GM18511 (cell line): ENCODE measurements at regions not wholly inside any gene's neighbourhood (a gene's known extent, or its start where the extent isn't known, plus 50 kb on each side); places are given as distances from the start of the nearest gene placed in this dataset.
"Not testable (repeated sequence)": the region's sequence is repeated elsewhere in the genome, so short reads cannot be mapped to it uniquely, and the experiment has no call there.

Experiments used
- ATAC-seq: cut with Tn5 transposase; IDR thresholded peaks from one replicate; pipeline ENCODE4 v1.9.1; 2021; ENCODE audit warnings: mild to moderate bottlenecking, moderate library complexity; ENCODE audit not compliant: unreplicated experiment

DNA sequence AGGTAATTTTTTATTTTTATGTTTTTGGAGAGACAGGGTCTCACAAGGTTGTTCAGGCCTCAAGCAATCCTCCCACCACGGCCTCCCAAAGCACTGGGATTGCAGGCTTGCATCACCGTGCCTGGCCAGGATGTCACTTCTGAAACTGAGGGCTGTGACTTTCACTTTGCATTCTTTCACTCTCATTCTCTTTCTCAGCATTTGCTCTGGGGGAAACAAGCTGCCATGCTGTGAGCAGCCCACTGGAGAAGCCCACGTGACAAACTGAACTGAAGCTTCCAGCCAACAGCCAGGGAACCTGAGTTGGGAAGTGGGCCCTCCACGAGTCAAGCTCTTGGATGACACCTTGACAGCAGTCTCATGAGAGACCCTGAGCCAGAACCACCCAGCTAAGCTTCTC, 109.4 kb downstream of the C5orf15 start:
- ATAC-seq: peak; percentile 45

DNA sequence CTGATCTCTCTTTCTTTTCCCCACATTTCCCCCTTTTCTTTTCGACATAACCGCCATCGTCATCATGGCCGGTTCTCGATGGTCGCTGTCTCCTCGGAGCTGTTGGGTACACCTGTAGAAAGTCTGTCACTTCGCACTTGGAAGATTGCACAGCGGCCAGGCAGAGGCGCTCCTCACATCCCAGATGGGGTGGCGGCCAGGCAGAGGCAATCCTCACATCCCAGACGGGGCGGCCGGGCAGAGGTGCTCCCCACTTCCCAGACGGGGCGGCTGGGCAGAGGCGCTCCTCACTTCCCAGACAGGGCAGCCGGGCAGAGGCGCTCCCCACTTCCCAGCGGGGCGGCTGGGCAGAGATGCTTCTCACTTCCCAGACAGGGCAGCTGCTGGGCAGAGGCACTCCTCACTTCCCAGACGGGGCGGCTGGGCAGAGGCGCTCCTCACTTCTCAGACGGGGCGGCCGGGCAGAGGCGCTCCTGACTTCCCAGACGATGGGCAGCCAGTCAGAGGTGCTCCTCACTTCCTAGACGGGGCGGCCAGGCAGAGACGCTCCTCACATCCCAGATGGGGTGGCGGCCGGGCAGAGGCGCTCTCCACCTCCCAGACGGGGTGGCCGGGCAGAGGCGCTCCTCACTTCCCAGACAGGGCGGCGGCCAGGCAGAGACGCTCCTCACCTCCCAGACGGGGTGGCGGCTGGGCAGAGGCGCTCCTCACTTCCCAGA, 110.7 kb downstream of the C5orf15 start:
- not testable (repeated sequence) for ATAC-seq

DNA sequence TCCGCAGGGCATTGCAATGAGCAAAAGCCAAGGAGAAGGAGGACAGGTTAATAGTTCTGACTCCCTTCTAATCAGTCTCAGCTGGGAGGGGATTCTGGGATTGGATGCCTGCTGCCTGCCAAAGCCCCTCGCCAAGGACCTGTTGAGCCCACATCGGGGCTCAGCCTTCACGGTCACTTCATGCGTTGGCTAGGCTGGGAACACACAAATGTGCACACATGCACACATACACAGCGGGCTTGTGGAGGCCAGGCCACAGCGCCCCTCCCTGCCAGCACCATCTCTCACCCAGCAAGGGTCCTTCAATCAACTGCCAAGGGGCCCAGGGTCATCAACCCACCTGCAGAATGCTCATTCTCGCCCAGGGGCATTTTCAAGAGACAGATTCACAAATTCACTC, 113.9 kb downstream of the C5orf15 start:
- no peak for ATAC-seq

DNA sequence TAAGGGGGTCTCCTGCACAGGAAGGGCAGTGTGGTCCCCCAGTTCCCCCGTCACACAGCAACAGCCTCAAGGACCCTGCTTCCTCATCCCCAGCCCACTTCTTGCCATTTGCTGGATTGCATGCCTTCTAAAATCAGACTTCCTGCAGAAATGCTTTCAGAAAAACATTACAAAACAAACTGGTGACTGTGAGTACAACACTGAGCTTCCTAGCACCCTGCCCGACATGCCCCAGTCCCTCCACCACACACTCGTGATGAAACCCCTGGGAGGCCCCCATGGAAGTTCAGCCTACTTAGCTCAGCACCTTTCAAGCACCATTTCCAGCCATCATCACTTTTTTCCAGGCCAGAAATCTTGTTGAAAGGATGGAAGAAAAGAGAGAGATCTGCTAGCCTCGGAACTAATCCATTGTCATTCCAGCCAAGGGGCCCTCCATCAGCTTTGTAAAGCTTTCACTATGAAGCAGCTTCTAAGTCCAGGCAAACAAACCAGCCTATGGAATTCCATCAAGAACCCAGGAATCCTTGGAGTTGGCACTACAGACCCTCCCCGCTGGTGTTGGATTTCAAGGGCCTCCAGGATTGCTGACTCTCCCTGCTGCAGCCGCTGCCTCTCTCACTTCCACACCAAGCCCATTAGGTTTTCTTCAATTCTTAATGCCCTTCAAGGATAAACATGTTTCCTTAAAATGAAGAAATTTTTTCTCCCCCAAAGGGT, 114.6 kb downstream of the C5orf15 start:
- no peak for ATAC-seq

DNA sequence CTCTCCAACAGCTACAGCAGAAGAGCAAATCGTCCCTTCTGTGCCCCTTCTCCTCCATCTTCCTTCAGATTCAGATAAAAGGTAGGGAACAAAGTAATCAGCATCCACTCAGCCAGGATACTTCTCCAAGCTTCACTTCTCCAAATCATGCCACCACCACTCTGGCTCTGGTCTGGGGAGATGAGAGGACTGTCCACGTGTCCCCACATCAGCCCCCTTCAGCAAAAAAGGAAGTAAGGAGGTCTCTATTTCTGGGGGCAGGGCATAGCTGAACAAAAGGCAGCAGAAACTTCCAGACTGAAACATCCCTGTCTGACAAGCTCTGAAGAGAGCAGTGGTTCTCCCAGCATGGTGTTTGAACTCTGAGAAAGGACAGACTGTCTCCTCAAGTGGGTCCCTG, 116.9 kb downstream of the C5orf15 start:
- no peak for ATAC-seq

DNA sequence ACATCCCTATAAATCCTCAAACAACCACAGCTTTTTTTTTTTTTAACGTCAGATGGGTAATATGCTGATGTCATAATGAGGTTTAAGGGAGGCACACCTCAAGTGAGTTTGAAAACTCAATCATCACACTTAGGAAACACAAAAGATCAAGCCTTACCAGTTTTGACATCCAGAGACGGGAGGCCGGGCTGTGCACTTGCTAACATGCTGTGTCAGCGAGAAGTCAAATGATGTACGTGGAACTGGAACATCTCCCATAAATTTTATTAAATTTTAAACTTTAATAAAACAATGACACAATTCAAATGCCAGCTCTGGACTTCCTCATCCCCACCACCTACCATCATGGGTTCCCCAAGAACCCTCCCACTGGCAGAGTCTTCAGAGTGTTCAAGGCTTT, 117.6 kb downstream of the C5orf15 start:
- no peak for ATAC-seq

DNA sequence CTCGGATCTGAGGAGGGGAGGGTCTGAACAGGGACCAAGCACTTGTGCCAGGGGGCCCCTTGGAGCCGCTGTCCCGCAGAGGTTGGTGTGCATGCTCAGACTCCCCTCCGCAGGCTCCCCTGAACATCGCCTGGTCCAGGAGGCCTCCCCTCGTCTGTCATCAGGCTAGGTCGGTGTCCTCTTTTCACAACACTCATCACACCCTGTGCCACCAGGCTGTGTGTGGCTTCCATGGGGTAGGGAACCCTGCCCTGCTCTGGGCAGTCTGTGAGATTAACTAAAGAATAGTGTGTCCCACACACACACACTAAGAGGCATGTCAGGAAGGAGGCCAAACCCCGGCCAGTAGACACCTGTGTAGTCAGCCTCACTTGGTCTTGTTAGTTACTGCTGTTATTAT, 119.3 kb downstream of the C5orf15 start:
- ATAC-seq: no peak

DNA sequence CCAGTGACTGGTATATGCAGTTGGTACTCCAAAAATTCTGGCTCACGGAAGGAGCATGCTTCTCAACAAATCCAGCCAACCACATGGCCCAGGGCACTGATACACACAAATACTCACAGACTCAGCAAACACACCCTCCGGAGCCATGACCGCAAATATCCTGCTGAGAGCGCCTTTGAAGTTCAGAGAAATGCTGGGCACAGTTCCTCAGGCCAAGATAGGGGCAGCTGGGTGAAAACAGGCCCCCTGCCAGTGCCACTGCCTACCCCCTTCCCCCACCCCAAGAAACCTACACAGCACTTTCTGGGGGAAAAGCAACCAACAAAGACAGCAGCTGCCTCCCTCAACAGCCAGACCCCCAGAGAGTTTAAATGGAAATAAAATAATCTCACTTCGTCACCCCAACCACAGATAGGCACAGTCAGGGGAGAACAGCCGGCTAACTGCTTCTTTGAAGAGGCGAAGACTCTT, 120.0 kb downstream of the C5orf15 start:
- no peak for ATAC-seq

DNA sequence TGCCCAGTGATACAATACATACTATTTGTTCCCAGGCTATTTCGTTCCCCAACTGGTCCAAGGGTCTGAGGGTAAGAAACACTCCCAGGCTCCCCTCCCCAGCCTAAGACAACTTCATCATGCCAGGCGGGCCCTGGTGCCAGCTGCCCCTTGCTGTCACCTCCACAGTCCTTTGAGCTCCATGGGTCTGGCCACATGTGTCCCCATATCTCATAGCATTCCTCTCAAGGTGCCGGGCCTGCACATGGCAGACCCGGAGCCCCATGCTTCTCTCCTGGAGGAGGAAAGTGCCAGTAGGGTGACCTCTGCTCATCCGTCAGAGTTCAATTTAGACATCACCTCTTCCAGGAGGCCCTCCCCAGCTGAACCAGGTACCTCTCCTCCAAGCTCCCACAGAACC, 120.5 kb downstream of the C5orf15 start:
- ATAC-seq: no peak

DNA sequence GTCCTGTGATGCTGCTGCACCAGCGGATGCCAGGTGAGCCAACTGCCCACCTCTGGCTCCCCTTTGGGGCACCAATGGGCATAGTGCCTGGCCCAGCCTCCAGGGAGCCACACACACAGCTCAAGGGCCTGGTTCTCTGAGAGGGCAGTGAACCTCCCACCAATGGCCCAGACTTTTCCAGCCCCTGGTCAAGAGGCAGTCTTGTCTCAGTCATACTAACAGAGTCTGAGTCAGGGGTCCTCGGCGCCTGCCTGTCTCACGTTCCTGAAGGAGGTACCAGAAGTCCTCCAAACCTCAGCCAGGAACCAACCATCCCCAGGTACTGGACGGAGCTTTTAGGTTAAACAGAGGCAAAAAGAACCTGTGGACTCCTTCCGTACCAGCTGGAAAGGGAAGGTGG, 121.1 kb downstream of the C5orf15 start:
- ATAC-seq: peak; percentile 11

DNA sequence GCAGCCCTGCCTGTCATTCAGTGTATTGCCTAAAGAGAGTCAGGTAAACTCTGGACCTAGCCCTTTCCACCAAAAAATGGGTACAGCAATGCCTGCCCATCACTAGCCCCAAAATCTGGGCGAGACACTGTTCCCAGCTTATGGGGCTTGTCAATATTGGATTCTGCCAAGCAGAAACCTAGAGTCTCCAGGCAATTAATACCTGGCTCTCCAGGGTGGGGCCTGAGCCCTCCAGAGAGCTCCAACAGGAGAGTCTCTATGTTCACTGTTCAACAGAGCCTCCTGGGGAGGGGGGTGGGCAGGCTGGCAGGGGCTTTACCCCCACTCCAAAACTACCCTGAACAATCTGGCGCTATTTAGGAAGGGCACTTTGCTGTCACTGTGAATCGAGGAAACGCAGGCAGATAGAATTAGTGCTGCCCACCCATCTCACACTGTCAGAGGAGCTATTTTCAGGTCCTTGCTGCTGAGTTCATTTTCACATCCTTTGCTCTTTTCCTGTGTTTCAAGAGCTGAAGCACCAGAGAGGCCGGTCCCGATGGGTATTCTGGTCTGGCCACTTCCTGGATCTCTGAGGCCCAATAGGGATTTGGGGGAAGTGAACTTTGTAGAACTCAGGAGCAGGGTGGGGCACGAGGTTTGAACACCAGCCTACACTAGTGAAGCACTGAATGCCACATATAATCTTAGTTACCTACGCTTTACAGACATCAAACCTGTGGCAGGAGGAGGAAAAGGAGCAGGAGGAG, 121.8 kb downstream of the C5orf15 start:
- peak; percentile 57 for ATAC-seq

DNA sequence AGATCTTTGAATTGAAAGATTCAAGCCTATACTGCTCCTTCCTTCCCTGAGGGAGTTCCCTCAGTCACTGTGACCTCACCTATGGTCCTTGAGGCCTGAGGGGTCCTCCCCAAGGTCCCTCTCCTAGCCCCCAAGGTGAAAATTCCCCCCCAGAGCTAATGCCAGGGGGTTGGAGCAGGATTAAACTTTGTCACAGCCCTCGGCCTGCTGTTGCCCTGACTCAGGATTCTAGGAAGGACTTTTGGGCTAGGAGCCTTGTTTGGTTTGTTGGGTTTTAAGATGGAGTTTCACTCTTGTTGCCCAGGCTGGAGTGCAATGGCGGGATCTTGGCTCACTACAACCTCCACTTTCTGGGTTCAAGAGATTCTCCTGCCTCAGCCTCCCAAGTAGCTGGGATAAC, 123.2 kb downstream of the C5orf15 start:
- ATAC-seq: no peak

DNA sequence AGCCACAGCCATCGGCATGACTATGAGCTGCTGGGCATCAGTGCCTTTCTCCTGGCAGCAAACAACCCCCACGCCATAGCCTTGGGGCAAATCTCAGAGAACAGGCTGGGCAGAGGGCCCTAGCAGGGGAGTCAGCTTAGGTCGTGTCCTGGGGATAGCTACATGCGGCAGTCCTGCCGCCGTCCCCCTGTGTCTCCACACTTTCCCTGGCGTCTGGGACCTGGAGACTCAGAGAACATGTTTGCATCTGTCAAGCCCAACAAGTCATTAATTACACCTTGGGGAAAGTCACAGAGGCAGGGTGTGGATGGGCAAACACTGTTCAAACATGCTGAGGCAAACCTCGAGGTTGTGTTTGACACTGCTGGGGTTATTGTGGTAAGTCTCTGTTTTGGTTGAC, 123.6 kb downstream of the C5orf15 start:
- ATAC-seq: no peak

DNA sequence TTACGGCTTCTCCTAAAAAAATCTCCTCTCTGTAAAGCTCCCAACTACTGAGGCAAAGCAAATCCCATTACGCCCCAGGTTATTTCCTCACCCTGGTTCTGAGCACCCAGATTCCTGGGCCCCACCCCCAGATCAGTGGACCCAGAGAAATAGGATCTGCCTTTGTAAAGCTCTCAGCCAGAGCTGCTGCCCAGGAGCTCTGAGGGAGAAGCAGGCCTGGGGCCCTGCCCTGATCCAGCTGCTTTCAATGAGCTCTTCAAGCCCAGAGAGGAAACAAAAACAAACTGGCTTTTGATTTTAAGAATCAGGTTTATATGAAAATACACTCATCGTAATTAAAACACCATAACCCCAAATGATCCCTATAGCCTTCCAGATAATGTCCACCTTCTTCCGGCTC, 124.5 kb downstream of the C5orf15 start:
- no peak for ATAC-seq

DNA sequence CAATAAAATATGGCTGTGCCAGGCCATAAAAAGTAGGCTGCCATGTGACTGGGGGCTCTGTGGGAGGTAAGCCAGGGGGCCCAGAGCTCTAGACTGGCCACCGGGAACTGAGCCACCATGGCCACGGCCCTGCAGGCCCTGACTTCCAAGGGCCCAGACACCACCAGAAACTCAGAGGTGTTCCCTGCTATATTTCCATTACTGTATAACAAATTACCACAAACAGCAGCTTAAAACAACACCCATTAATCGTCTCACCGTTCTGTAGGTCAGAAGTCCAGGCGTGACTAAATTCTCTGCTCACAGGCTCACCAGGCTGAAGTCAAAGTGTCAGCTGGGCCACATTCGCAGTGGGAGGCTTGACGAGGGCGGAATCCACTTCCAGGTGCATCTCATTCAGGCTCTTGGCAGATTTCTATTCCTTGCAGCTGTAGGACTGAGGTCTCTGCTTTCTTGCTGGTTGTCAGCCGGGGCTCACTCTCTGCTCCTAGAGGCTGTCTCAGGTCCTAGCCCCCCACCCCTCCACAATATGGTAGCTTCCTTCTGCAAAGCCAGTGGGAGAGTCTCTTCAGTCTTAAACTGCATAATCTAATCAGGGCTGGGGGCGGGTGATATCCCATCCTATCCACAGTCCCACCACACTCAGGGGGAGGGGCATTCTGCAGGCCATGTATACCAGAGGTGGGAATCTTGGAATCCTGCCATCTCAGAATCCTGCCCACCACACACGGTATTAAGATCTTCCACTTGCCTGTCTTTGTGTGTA, 125.4 kb downstream of the C5orf15 start:
- no peak for ATAC-seq

DNA sequence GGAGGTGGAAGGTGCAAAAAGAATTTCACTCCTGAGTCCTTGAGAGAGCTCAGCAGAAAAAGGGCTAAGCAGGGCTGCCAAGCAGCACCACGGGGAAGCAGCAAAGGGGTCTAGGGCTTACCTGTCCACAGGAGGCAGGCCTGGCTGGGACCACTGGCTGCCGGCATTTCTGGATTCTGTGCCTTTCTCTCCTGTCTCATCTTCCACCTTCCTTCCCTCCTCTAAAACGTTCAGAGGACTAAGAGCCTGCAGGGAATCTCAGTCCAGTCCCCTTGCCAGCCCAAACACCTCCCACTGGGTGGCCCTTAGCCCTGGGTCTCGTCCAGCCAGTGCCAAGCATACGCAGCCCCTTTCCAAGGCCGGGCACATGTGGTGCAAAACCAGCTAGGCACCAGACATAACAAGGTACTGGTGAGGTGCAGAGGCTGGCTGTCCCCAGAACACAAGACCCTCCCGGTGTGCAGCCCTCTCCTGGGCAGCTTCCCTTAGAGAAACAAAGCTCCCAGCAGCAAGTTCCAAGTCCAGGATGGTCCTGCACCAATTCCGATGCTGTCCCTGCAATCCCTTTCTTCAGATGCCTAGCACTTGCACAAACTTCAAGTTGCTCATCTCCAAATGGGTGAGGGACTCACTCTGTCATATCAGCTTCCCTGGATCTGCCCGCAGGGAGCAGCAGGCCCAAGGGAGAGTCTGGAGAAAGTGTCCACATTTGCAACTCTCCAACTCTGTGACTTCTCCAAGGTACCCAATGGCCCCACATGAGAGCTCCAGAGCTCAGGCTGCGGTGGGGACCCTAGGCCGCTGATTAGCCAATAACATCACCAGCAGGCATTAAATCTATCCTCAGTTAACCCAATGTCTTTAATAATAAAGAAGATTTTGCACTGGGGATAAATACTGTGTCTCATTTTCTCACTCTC, 126.3 kb downstream of the C5orf15 start:
- ATAC-seq: no peak

DNA sequence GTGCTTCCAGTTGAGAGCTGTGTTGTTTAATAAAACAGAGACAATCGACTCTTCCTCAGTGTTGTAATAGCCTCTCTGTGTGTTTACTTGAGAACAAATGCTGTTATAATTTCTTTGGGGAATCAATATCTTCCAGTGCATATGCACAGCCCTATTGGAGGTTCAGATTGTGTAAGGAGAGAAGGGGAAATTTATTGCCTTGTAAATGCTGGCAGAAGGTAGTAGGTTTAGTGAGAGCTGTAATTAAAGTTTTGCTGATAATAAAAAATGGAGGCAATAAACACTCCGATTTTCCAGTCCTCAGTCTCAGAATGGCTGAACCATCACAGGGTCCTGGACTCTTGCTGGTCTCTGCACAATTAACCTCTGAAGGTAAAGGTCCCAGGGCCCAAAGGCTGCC, 128.3 kb downstream of the C5orf15 start:
- ATAC-seq: no peak

DNA sequence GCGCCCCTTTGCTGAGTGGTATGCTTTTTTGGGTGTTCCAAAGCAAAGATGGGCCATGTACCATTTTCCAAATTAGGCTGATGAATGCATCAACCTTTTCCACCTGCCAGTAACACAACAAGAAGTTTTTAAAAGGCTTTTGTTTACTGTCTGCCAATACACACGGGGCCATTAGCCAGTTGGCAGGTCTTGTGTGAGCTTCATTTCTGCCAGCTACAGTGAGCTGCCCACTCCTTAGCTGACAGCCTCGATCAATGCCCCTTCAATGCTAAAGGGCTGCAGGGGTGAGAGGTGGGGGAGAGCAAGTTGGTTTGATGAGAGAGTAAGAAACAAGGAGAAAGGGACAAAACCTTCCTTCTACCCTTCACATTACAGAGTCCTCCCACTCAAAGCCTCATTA, 128.7 kb downstream of the C5orf15 start:
- no peak for ATAC-seq

DNA sequence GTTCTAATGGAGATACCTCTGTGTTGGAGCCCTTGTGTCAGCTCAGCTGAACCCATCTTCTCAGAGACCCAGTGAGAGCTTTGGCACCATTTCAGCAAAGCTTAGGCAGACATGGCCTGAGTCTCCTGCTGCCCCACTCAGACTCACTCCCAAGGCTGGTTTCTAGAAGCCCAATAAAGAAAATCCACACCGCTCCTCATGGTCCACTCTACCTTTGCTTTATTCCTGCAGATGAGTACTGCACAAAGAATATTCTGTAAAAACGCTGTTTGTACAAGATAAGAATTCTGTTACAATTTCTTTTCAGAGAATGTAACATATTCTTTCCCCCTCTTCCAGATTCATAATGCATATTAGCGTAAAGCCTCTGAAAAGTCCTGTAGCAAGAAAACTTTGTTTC, 129.3 kb downstream of the C5orf15 start:
- ATAC-seq: no peak

DNA sequence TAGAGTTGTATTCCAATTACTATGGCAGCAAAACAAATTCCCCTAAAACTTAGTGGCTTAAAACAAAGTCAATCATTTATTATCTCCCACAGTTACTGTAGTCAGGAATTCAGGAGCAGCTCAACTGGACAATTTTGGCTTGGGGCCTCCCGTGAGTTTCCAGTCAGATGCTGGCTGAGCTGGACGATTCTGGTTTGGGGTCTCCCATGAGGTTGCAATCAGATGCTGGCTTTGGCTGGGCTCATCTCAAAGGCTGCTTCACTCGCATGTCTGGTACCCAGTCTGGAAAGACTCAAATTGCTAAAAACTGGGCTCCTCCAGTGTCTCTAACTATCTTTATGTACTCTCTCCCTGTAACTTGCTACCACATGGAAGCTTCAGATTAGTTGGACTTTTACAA, 130.1 kb downstream of the C5orf15 start:
- no peak for ATAC-seq
